H9 (cell line): ENCODE measurements at regions not wholly inside any gene's neighbourhood (a gene's known extent, or its start where the extent isn't known, plus 50 kb on each side); places are given as distances from the start of the nearest gene placed in this dataset.

Experiments used
- DNase-seq: peaks from one replicate; pipeline ENCODE4 v3.0.0-alpha.2; 2017
- H2AFZ ChIP-seq: one replicate; pipeline ENCODE4 v1.6.1; 2013; ENCODE audit warnings: mild to moderate bottlenecking, low read length, control low read depth, moderate library complexity
- H2AK5ac ChIP-seq: 2 replicates; pipeline ENCODE4 v1.6.1; 2013; ENCODE audit warnings: low read length, control low read depth, mixed read lengths; ENCODE audit not compliant: insufficient read length
- H2BK120ac ChIP-seq: one replicate; pipeline ENCODE4 v1.6.1; 2013; ENCODE audit warnings: low read depth, mild to moderate bottlenecking, low read length, control low read depth, inconsistent platforms; ENCODE audit not compliant: poor library complexity, severe bottlenecking
- H2BK12ac ChIP-seq: 2 replicates; pipeline ENCODE4 v1.6.1; 2013; ENCODE audit warnings: low read length, control low read depth, mixed read lengths, low read depth; ENCODE audit not compliant: insufficient read length
- H2BK15ac ChIP-seq: 2 replicates; pipeline ENCODE4 v1.6.1; 2013; ENCODE audit warnings: low read depth, low read length, control low read depth
- H2BK20ac ChIP-seq: one replicate; pipeline ENCODE4 v1.6.1; 2013; ENCODE audit warnings: low read depth, mild to moderate bottlenecking, low read length, control low read depth, inconsistent platforms; ENCODE audit not compliant: poor library complexity, severe bottlenecking
- H2BK5ac ChIP-seq: 2 replicates; pipeline ENCODE4 v1.6.1; 2013; ENCODE audit warnings: low read length, control low read depth, mixed read lengths; ENCODE audit not compliant: insufficient read length
- H3K14ac ChIP-seq: 2 replicates; pipeline ENCODE4 v1.6.1; 2013; ENCODE audit warnings: low read length, control low read depth; ENCODE audit not compliant: insufficient read depth
- H3K18ac ChIP-seq: 2 replicates; pipeline ENCODE4 v1.6.1; 2013; ENCODE audit warnings: low read depth, mild to moderate bottlenecking, mixed read lengths, low read length, control low read depth; ENCODE audit not compliant: insufficient read length
- H3K23ac ChIP-seq: 2 replicates; pipeline ENCODE4 v1.6.1; 2013; ENCODE audit warnings: low read length, control low read depth, mixed read lengths, low read depth; ENCODE audit not compliant: insufficient read length
- H3K23me2 ChIP-seq: 2 replicates; pipeline ENCODE4 v1.6.1; 2013; ENCODE audit warnings: low read depth, mild to moderate bottlenecking, mixed read lengths, low read length, control low read depth; ENCODE audit not compliant: insufficient read length, poor library complexity, severe bottlenecking
- H3K27ac ChIP-seq: 2 replicates; pipeline ENCODE4 v1.5.1; 2013; ENCODE audit warnings: low read length, control low read depth, mixed read lengths, low read depth; ENCODE audit not compliant: insufficient read length
- H3K27me3 ChIP-seq: 2 replicates; pipeline ENCODE4 v1.6.1; 2013; ENCODE audit warnings: low read length, control low read depth, inconsistent platforms; ENCODE audit not compliant: insufficient read depth
- H3K4ac ChIP-seq: 2 replicates; pipeline ENCODE4 v1.6.1; 2013; ENCODE audit warnings: low read depth, mild to moderate bottlenecking, control low read depth, inconsistent platforms, low read length, moderate library complexity
- H3K4me1 ChIP-seq: 2 replicates; pipeline ENCODE4 v1.6.1; 2013; ENCODE audit warnings: low read length, control low read depth, inconsistent platforms; ENCODE audit not compliant: insufficient read depth
- H3K4me2 ChIP-seq: 2 replicates; pipeline ENCODE4 v1.6.1; 2013; ENCODE audit warnings: low read length, control low read depth, mixed read lengths; ENCODE audit not compliant: insufficient read length, insufficient read depth
- H3K56ac ChIP-seq: 2 replicates; pipeline ENCODE4 v1.6.1; 2013; ENCODE audit warnings: low read depth, mild to moderate bottlenecking, mixed read lengths, low read length, control low read depth; ENCODE audit not compliant: insufficient read length
- H3K79me1 ChIP-seq: 2 replicates; pipeline ENCODE4 v1.6.1; 2013; ENCODE audit warnings: low read depth, mild to moderate bottlenecking, moderate library complexity, low read length, control low read depth, inconsistent platforms; ENCODE audit not compliant: insufficient read depth, poor library complexity, severe bottlenecking
- H3K79me2 ChIP-seq: 2 replicates; pipeline ENCODE4 v1.6.1; 2013; ENCODE audit warnings: low read length, control low read depth, inconsistent platforms; ENCODE audit not compliant: insufficient read depth
- H3K9ac ChIP-seq: 2 replicates; pipeline ENCODE4 v1.6.1; 2013; ENCODE audit warnings: low read length, control low read depth, mixed read lengths; ENCODE audit not compliant: insufficient read length; ENCODE audit errors: extremely low read depth
- H3K9me3 ChIP-seq: one replicate; pipeline ENCODE4 v1.6.1; 2013; ENCODE audit warnings: low read depth, low read length, inconsistent platforms; ENCODE audit not compliant: control insufficient read depth
- H3T11ph ChIP-seq: one replicate; pipeline ENCODE4 v1.6.1; 2013; ENCODE audit warnings: mild to moderate bottlenecking, low read length, control low read depth, inconsistent platforms
- H4K20me1 ChIP-seq: one replicate; pipeline ENCODE4 v1.6.1; 2013; ENCODE audit not compliant: control insufficient read depth, insufficient read length, insufficient read depth
- H4K5ac ChIP-seq: 2 replicates; pipeline ENCODE4 v1.6.1; 2013; ENCODE audit warnings: low read depth, mild to moderate bottlenecking, mixed read lengths, low read length, control low read depth; ENCODE audit not compliant: insufficient read length
- H4K8ac ChIP-seq: replicated peaks from 2 replicates; pipeline ENCODE4 v1.6.1; 2013; ENCODE audit warnings: low read length, control low read depth, mixed read lengths, low read depth; ENCODE audit not compliant: insufficient read length
- H4K91ac ChIP-seq: 2 replicates; pipeline ENCODE4 v1.6.1; 2013; ENCODE audit warnings: low read depth, mild to moderate bottlenecking, moderate library complexity, mixed read lengths, low read length, control low read depth; ENCODE audit not compliant: insufficient read length
- H3K27ac Mint-ChIP-seq, 3 experiments: 2 replicates in 2 of 3; 3 replicates in 1 of 3; pipeline ENCODE4 v1.8.0; 2020 to 2021; ENCODE audit warnings: mixed read lengths in 3 of 3, mild to moderate bottlenecking in 1 of 3, moderate library complexity in 1 of 3
- H3K27me3 Mint-ChIP-seq: 2 replicates; pipeline ENCODE4 v1.8.0; 2021; ENCODE audit warnings: low read depth, mild to moderate bottlenecking, moderate library complexity, mixed read lengths
- H3K36me3 Mint-ChIP-seq, 3 experiments: 2 replicates in 2 of 3; 3 replicates in 1 of 3; pipeline ENCODE4 v1.8.0; 2020 to 2021; ENCODE audit warnings: low read depth in 3 of 3, mixed read lengths in 3 of 3; ENCODE audit not compliant: insufficient read depth in 1 of 3
- H3K4me1 Mint-ChIP-seq, 2 experiments: 2 replicates each; pipeline ENCODE4 v1.8.0; 2020; ENCODE audit warnings: mixed read lengths in 2 of 2
- H3K4me3 Mint-ChIP-seq, 2 experiments: 2 replicates in 1 of 2; 3 replicates in 1 of 2; pipeline ENCODE4 v1.8.0; 2020 to 2021; ENCODE audit warnings: mild to moderate bottlenecking in 2 of 2, mixed read lengths in 2 of 2, moderate library complexity in 1 of 2
- H3K9me3 Mint-ChIP-seq, 2 experiments: 2 replicates in 1 of 2; 3 replicates in 1 of 2; pipeline ENCODE4 v1.8.0; 2020; ENCODE audit warnings: mild to moderate bottlenecking in 2 of 2, mixed read lengths in 2 of 2, moderate library complexity in 1 of 2
- CTCF ChIP-seq: fragments of 200-600 bp; sonication (generic); conservative IDR thresholded peaks from 3 replicates; pipeline ENCODE4 v1.8.0; 2021; ENCODE audit warnings: antibody characterized with exemption, mild to moderate bottlenecking
- WGBS: extraction: QIAGEN DNeasy Blood & Tissue Kit; methylation state at CpG from one replicate; pipeline ENCODE4 v1.1.7; 2013; ENCODE audit warnings: missing lambda C conversion rate, low lambda C conversion rate, mixed read lengths; ENCODE audit not compliant: insufficient read length; ENCODE audit errors: extremely low coverage; 5-methylcytosine and 5-hydroxymethylcytosine counted together

GRCh38 chr1:30535595-30536325 lies 187.6 kb downstream of the MATN1 start:
- no CpG with 5 or more reads among the region's 6 CpGs for WGBS
- Histone ChIP-seq H2AFZ (no peak overlapping the region), H3K27ac (no peak overlapping the region), H3K23ac (no peak overlapping the region), H3K4me1 (no peaks in the 10 kb centered on the region), H3K79me1 (no peaks in the 10 kb centered on the region), H2AK5ac (no peak overlapping the region), H3T11ph (no peak overlapping the region), H4K20me1 (no peaks in the 10 kb centered on the region), H4K8ac (no peak overlapping the region), H2BK120ac (no peak overlapping the region), H3K9me3 (no peaks in the 10 kb centered on the region), H3K14ac (no peak overlapping the region), H3K18ac (no peak overlapping the region), H3K56ac (no peak overlapping the region), H3K23me2 (no peaks in the 10 kb centered on the region), H2BK15ac (no peak overlapping the region), H2BK5ac (no peak overlapping the region), H3K4me2 (no peak overlapping the region), H2BK12ac (no peak overlapping the region), H3K27me3 (no peaks in the 10 kb centered on the region), H2BK20ac (no peak overlapping the region), H4K5ac (no peak overlapping the region), H4K91ac (no peak overlapping the region), H3K79me2 (no peaks in the 10 kb centered on the region), H3K9ac (no peak overlapping the region), H3K4ac (no peak overlapping the region)
- Mint-ChIP-seq H3K27ac (peak overlapping the region in 1 of 3 experiments; percentile 28; a peak in 1 of 7 replicates), H3K9me3 (no peaks in the 10 kb centered on the region; a peak in 1 of 5 replicates), H3K27me3 (no peaks in the 10 kb centered on the region; the same call in 1 of the 2 replicates), H3K4me3 (no peak overlapping the region), H3K4me1 (peaks cover 0 to 7% of the 10 kb centered on the region in 2 experiments; a peak in 2 of 4 replicates), H3K36me3 (no peaks in the 10 kb centered on the region)
- DNase-seq: no peak
- no peak for TF ChIP-seq CTCF
